ENCODE measurements at regions not wholly inside any gene's neighbourhood (a gene's known extent, or its start where the extent isn't known, plus 50 kb on each side); places are given as distances from the start of the nearest gene placed in this dataset.

DNA sequence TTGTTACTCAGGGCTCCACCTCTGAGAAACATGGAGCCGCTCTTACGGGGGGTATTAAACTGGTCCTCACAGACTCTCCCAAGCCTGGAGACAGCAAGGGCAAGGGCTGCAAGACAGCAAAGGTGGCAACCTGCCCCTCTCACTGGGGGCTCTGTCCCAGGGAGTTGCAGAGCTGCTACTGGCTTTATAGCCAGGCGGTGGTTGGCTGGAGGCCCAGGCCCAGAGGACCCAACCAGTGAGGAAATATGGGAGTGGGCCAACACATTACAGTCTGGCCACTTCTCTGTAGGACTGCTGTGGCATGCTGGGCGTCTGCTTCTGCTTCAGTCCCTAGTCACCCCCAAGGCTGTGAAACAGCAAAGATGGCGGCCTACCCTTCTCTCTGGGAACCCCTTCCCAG is 597.2 kb downstream of the LRRC70 start:
- H3K36me3 ChIP-seq, result no peaks in the 10 kb centered on the region
- no peak overlapping the region for H3K27ac ChIP-seq
- intact Hi-C loops (cut with DNase I; ENCODE audit: low total_unique reads), result no loop called here
- H3K27me3 ChIP-seq, result no peaks in the 10 kb centered on the region
- H3K4me3 ChIP-seq, result no peak overlapping the region
- TF ChIP-seq, protein P1, sequence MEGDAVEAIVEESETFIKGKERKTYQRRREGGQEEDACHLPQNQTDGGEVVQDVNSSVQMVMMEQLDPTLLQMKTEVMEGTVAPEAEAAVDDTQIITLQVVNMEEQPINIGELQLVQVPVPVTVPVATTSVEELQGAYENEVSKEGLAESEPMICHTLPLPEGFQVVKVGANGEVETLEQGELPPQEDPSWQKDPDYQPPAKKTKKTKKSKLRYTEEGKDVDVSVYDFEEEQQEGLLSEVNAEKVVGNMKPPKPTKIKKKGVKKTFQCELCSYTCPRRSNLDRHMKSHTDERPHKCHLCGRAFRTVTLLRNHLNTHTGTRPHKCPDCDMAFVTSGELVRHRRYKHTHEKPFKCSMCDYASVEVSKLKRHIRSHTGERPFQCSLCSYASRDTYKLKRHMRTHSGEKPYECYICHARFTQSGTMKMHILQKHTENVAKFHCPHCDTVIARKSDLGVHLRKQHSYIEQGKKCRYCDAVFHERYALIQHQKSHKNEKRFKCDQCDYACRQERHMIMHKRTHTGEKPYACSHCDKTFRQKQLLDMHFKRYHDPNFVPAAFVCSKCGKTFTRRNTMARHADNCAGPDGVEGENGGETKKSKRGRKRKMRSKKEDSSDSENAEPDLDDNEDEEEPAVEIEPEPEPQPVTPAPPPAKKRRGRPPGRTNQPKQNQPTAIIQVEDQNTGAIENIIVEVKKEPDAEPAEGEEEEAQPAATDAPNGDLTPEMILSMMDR (IDR thresholded peaks at IDR 0.05 in 4 of 5, conservative IDR thresholded peaks at IDR 0.05 in 1 of 5), result no peak
- TF ChIP-seq POLR2A (IDR thresholded peaks at IDR 0.05), result no peak
- no peaks in the 10 kb centered on the region for H3K4me1 ChIP-seq
- H3K9me3 ChIP-seq, result no peaks in the 10 kb centered on the region
- no peak for DNase-seq
- in situ Hi-C loops (cut with MboI; ENCODE audit: low sequenced_read_pairs in 4 of 4), result no loop called here
- no peak for ATAC-seq

DNA sequence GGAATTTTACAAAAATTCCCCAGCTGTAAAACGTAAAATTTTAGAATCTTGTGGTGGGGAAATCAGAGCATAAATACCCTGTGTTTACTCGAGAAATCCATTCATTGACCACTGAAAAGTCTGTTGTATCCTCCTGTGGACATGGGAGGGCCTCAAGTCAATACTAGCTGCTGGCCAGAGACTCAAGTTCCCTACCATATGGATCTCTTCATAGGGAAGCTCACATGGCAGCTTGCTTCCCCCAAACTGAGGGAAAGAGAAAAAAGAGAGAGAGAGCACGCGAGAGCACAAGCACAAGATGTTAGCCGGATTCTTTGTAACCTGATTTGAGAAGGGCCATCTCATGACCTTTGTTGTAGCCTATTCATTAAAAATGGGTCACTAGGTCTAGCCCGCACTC is 591.9 kb downstream of the LRRC70 start:
- Histone ChIP-seq H3K27ac (no peak overlapping the region), H3K4me3 (no peak overlapping the region), H3K4me1 (no peaks in the 10 kb centered on the region), H3K27me3 (no peaks in the 10 kb centered on the region), H3K9me3 (no peaks in the 10 kb centered on the region), H3K36me3 (no peaks in the 10 kb centered on the region)
- TF ChIP-seq, protein P1 (IDR thresholded peaks at IDR 0.05 in 4 of 5, conservative IDR thresholded peaks at IDR 0.05 in 1 of 5), result no peak
- TF ChIP-seq POLR2A (IDR thresholded peaks at IDR 0.05), result no peak
- no peak for DNase-seq
- intact Hi-C loops (cut with DNase I; ENCODE audit: low total_unique reads), result no loop called here
- in situ Hi-C loops (cut with MboI; ENCODE audit: low sequenced_read_pairs in 4 of 4), result no loop called here
- ATAC-seq, result no peak

DNA sequence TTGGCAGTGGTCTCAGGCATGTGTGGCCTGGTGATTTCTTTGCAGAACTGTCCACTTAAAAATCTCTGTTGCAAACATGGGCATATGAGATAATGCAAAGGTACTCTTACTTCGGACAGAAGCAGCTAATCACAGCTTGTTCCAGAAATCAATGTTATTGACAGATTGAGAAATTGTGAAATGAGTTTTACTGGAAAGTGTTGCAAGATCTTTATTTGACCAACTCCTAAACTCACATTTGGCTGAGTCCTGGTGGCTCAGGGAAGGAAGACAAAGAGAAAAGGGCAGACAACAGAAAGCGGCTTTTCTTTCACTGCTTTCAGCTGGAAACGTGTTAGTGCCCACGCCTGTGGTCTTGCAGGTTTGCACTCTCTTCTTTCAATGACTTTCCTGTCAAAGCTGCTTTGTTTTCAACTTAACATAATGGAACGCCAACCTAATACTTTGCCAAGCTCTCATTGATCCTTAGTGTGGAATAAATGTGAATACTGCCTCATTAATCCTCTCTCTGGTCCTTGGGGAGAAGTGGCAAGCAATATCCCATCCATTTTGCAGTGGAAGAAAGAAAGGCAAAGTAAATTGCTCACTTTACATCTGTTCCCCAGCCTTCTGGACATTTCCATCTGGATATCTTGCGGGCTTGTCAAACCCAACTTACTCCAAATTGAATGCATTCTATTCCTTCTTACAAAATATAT is 586.4 kb downstream of the LRRC70 start:
- no peak for ATAC-seq
- Histone ChIP-seq H3K9me3 (no peaks in the 10 kb centered on the region), H3K36me3 (no peaks in the 10 kb centered on the region), H3K27ac (no peak overlapping the region), H3K27me3 (no peaks in the 10 kb centered on the region), H3K4me3 (no peak overlapping the region), H3K4me1 (no peaks in the 10 kb centered on the region)
- in situ Hi-C loops (cut with MboI; ENCODE audit: low sequenced_read_pairs in 4 of 4), result no loop called here
- intact Hi-C loops (cut with DNase I; ENCODE audit: low total_unique reads), result no loop called here
- no peak for TF ChIP-seq POLR2A (IDR thresholded peaks at IDR 0.05)
- TF ChIP-seq, protein P1 (IDR thresholded peaks at IDR 0.05 in 4 of 5, conservative IDR thresholded peaks at IDR 0.05 in 1 of 5), result no peak
- DNase-seq, result no peak

DNA sequence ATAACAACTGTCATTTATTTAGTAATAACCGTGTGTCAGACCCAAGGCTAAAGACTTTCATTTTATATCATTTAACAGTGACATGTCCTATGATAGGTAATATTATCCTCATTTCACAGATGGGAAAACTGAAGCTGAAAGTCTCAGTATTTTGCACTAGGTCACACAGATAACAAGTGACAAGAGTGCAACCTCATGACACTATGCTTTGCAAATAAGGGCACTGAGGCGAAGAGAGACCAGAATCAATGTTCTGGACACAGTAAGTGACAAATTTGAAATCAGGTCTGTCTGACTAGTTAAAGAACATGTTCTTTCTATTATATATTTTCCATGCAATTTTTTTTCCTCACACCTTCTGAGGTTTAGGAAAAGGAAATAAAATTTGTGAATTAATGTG is 585.7 kb downstream of the LRRC70 start:
- in situ Hi-C loops (cut with MboI; ENCODE audit: low sequenced_read_pairs in 4 of 4), result no loop called here
- Histone ChIP-seq H3K27ac (no peak overlapping the region), H3K36me3 (no peaks in the 10 kb centered on the region), H3K4me3 (no peak overlapping the region), H3K27me3 (no peaks in the 10 kb centered on the region), H3K9me3 (no peaks in the 10 kb centered on the region), H3K4me1 (no peaks in the 10 kb centered on the region)
- no peak for TF ChIP-seq POLR2A (IDR thresholded peaks at IDR 0.05)
- TF ChIP-seq, protein P1 (IDR thresholded peaks at IDR 0.05 in 4 of 5, conservative IDR thresholded peaks at IDR 0.05 in 1 of 5), result no peak
- ATAC-seq, result no peak
- intact Hi-C loops (cut with DNase I; ENCODE audit: low total_unique reads), result no loop called here
- no peak for DNase-seq

DNA sequence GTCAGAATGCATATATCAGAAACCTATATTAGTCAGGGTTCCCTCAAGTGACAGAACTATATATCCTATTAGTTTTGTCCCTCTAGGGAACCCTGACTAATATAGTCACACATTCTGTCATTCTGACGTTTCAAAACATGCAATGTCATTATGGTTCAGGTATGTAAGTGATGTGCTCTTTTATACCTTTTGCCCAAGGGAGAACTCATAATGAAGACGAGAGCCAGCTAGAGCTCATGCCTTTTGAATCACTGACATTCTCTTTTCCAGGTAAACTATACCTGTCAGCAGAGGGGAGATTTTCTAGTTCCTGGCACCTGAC is 576.7 kb downstream of the LRRC70 start:
- Histone ChIP-seq H3K27me3 (no peaks in the 10 kb centered on the region), H3K4me1 (no peaks in the 10 kb centered on the region), H3K4me3 (no peak overlapping the region), H3K27ac (no peak overlapping the region), H3K9me3 (no peaks in the 10 kb centered on the region), H3K36me3 (no peaks in the 10 kb centered on the region)
- intact Hi-C loops (cut with DNase I; ENCODE audit: low total_unique reads), result no loop called here
- no peak for ATAC-seq
- in situ Hi-C loops (cut with MboI; ENCODE audit: low sequenced_read_pairs in 4 of 4), result no loop called here
- no peak for DNase-seq
- no peak for TF ChIP-seq POLR2A (IDR thresholded peaks at IDR 0.05)
- TF ChIP-seq, protein P1 (IDR thresholded peaks at IDR 0.05 in 4 of 5, conservative IDR thresholded peaks at IDR 0.05 in 1 of 5), result no peak
